Thyroid gland (tissue), 4 donors: ENCODE measurements at regions not wholly inside any gene's neighbourhood (a gene's known extent, or its start where the extent isn't known, plus 50 kb on each side); places are given as distances from the start of the nearest gene placed in this dataset.

Source experiments
- DNase-seq, 2 donors: peaks; one replicate each; pipeline ENCODE4 v3.0.0-alpha.2; 2019
- H3K27ac ChIP-seq, 3 donors: fragments of 200-600 bp; sonication (generic); 1 replicate in 2 of 3; 2 replicates in 1 of 3; pipeline ENCODE4 v1.5.1; 2016 to 2019; ENCODE audit warnings: mild to moderate bottlenecking in 1 of 3, moderate library complexity in 1 of 3
- H3K27me3 ChIP-seq: fragments of 200-600 bp; sonication (generic); one replicate; pipeline ENCODE4 v1.5.1; 2019
- H3K36me3 ChIP-seq, 2 donors: fragments of 200-600 bp; sonication (generic); one replicate each; pipeline ENCODE4 v1.5.1; 2016 to 2019
- H3K4me1 ChIP-seq, 2 donors: fragments of 200-600 bp; sonication (generic); one replicate each; pipeline ENCODE4 v1.5.1; 2017 to 2019
- H3K4me3 ChIP-seq, 3 donors: fragments of 200-600 bp; sonication (generic); replicated peaks in 1 of 3; 1 replicate in 2 of 3; 2 replicates in 1 of 3; pipeline ENCODE4 v1.5.1; 2016; ENCODE audit warnings: mild to moderate bottlenecking in 1 of 3
- H3K9me3 ChIP-seq: fragments of 200-600 bp; sonication (generic); one replicate; pipeline ENCODE4 v1.5.1; 2017
- CTCF ChIP-seq, 6 experiments: fragments of 200-600 bp in 3 of 6; fragments of 450-650 bp in 3 of 6; sonication (generic) in 3 of 6; IDR thresholded peaks; one replicate each; pipeline ENCODE4 v1.5.1; 2016 to 2019; ENCODE audit warnings: antibody characterized with exemption in 6 of 6, mild to moderate bottlenecking in 2 of 6, inconsistent platforms in 1 of 6, moderate library complexity in 1 of 6
- POLR2A ChIP-seq, 2 donors: fragments of 450-650 bp; IDR thresholded peaks; one replicate each; pipeline ENCODE4 v1.6.1; 2017; ENCODE audit warnings: antibody characterized with exemption in 2 of 2, mild to moderate bottlenecking in 2 of 2, moderate library complexity in 1 of 2
- WGBS, 2 donors: methylation state at CpG; one replicate each; pipeline ENCODE4 v1.1.5; 2017; 5-methylcytosine and 5-hydroxymethylcytosine counted together
- intact Hi-C: fragments of 100-400 bp; cut with DNase I; formaldehyde crosslinking; loops from one replicate; pipeline ENCODE4 v1.15.1; 2023

GRCh38 chr3:132254076-132254755 is 63.0 kb upstream of the ACP3 start:
- no peaks in the 10 kb centered on the region for H3K27me3 ChIP-seq
- WGBS, 2 donors = 61 to 62% methylated on average over 4 of the region's 4 CpGs
- H3K36me3 ChIP-seq = no peaks in the 10 kb centered on the region
- no peak for DNase-seq
- no peaks in the 10 kb centered on the region for H3K9me3 ChIP-seq
- intact Hi-C loops = loop anchor here (5.0 to 10.0 kb wide), 2 partner anchors 93 to 151 kb away; no protein-coding TSS in a partner anchor
- TF ChIP-seq POLR2A (IDR thresholded peaks at IDR 0.05) (no peak), CTCF (IDR thresholded peaks at IDR 0.05) (no peak)
- no peak overlapping the region for H3K4me3 ChIP-seq
- peaks cover 4 to 17% of the 10 kb centered on the region in 2 donors for H3K4me1 ChIP-seq
- H3K27ac ChIP-seq = peak overlapping the region in 1 of 3 donors; percentile 3

GRCh38 chr3:132255041-132255745 is 62.0 kb upstream of the ACP3 start:
- TF ChIP-seq CTCF (IDR thresholded peaks at IDR 0.05) = no peak
- no peak for TF ChIP-seq POLR2A (IDR thresholded peaks at IDR 0.05)
- Histone ChIP-seq H3K4me1 (peaks cover 4 to 17% of the 10 kb centered on the region in 2 donors), H3K36me3 (no peaks in the 10 kb centered on the region), H3K9me3 (no peaks in the 10 kb centered on the region), H3K27me3 (no peaks in the 10 kb centered on the region), H3K4me3 (no peak overlapping the region), H3K27ac (peak overlapping the region in 1 of 3 donors; percentile 3)
- intact Hi-C loops = loop anchor here (10.0 kb wide), 1 partner anchor 150 kb away; no protein-coding TSS in a partner anchor
- peak; percentile 33 to 34 for DNase-seq
- WGBS, 2 donors = 39 to 45% methylated on average over 5 of the region's 5 CpGs

- DNase-seq = peak; percentile 53 to 54
- no peak for TF ChIP-seq POLR2A (IDR thresholded peaks at IDR 0.05)
- peak in 5 of 6 experiments; percentile 24 to 92 (median 62) for TF ChIP-seq CTCF (IDR thresholded peaks at IDR 0.05)
- Histone ChIP-seq H3K27me3 (no peaks in the 10 kb centered on the region), H3K4me3 (no peak overlapping the region), H3K4me1 (peaks cover 4 to 17% of the 10 kb centered on the region in 2 donors), H3K36me3 (no peaks in the 10 kb centered on the region), H3K27ac (no peak overlapping the region), H3K9me3 (no peaks in the 10 kb centered on the region)
- intact Hi-C loops = loop anchor here (10.0 kb wide), 1 partner anchor 148 kb away; no protein-coding TSS in a partner anchor
These were observed 60.2 kb upstream of the ACP3 start for GRCh38 chr3:132256989-132257388.

GRCh38 chr3:132261506-132261905 is 55.7 kb upstream of the ACP3 start:
- no peak for DNase-seq
- Histone ChIP-seq H3K4me3 (no peak overlapping the region), H3K4me1 (peaks cover 17 to 21% of the 10 kb centered on the region in 2 donors), H3K36me3 (no peaks in the 10 kb centered on the region), H3K27ac (no peak overlapping the region), H3K9me3 (no peaks in the 10 kb centered on the region), H3K27me3 (no peaks in the 10 kb centered on the region)
- intact Hi-C loops = no loop called here
- WGBS, 2 donors = 85 to 91% methylated on average over 3 of the region's 3 CpGs
- no peak for TF ChIP-seq CTCF (IDR thresholded peaks at IDR 0.05)
- no peak for TF ChIP-seq POLR2A (IDR thresholded peaks at IDR 0.05)

GRCh38 chr3:132262305-132262704 is 54.9 kb upstream of the ACP3 start:
- WGBS, 2 donors = 89 to 95% methylated on average over 2 of the region's 2 CpGs
- no peak for DNase-seq
- no peaks in the 10 kb centered on the region for H3K36me3 ChIP-seq
- H3K4me3 ChIP-seq = no peak overlapping the region
- peaks cover 18 to 23% of the 10 kb centered on the region in 2 donors for H3K4me1 ChIP-seq
- H3K27me3 ChIP-seq = no peaks in the 10 kb centered on the region
- TF ChIP-seq POLR2A (IDR thresholded peaks at IDR 0.05) (no peak), CTCF (IDR thresholded peaks at IDR 0.05) (no peak)
- intact Hi-C loops = no loop called here
- no peaks in the 10 kb centered on the region for H3K9me3 ChIP-seq
- no peak overlapping the region for H3K27ac ChIP-seq
